ENCODE measurements at regions not wholly inside any gene's neighbourhood (a gene's known extent, or its start where the extent isn't known, plus 50 kb on each side); places are given as distances from the start of the nearest gene placed in this dataset.

DNA sequence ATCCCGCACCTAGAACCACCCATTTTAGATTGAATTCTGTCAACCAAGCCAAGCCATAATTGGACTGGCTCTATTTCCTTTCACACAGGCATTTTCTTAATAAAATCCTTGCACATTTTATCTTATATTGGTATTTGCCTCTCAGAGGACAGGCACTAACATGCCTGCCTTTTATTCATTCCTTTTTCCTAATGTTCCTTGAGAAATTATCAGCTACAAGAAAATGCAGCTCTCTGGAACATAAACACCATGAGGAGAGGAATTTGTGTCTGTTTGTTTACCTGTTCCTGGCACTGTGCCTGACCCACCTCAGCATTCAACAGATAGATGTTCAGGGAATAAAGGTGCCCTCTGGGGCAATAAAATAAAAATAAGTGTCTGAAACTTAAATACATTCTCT lies 116.2 kb downstream of the PDHA2 start (continued):
- TF ChIP-seq, protein P1, sequence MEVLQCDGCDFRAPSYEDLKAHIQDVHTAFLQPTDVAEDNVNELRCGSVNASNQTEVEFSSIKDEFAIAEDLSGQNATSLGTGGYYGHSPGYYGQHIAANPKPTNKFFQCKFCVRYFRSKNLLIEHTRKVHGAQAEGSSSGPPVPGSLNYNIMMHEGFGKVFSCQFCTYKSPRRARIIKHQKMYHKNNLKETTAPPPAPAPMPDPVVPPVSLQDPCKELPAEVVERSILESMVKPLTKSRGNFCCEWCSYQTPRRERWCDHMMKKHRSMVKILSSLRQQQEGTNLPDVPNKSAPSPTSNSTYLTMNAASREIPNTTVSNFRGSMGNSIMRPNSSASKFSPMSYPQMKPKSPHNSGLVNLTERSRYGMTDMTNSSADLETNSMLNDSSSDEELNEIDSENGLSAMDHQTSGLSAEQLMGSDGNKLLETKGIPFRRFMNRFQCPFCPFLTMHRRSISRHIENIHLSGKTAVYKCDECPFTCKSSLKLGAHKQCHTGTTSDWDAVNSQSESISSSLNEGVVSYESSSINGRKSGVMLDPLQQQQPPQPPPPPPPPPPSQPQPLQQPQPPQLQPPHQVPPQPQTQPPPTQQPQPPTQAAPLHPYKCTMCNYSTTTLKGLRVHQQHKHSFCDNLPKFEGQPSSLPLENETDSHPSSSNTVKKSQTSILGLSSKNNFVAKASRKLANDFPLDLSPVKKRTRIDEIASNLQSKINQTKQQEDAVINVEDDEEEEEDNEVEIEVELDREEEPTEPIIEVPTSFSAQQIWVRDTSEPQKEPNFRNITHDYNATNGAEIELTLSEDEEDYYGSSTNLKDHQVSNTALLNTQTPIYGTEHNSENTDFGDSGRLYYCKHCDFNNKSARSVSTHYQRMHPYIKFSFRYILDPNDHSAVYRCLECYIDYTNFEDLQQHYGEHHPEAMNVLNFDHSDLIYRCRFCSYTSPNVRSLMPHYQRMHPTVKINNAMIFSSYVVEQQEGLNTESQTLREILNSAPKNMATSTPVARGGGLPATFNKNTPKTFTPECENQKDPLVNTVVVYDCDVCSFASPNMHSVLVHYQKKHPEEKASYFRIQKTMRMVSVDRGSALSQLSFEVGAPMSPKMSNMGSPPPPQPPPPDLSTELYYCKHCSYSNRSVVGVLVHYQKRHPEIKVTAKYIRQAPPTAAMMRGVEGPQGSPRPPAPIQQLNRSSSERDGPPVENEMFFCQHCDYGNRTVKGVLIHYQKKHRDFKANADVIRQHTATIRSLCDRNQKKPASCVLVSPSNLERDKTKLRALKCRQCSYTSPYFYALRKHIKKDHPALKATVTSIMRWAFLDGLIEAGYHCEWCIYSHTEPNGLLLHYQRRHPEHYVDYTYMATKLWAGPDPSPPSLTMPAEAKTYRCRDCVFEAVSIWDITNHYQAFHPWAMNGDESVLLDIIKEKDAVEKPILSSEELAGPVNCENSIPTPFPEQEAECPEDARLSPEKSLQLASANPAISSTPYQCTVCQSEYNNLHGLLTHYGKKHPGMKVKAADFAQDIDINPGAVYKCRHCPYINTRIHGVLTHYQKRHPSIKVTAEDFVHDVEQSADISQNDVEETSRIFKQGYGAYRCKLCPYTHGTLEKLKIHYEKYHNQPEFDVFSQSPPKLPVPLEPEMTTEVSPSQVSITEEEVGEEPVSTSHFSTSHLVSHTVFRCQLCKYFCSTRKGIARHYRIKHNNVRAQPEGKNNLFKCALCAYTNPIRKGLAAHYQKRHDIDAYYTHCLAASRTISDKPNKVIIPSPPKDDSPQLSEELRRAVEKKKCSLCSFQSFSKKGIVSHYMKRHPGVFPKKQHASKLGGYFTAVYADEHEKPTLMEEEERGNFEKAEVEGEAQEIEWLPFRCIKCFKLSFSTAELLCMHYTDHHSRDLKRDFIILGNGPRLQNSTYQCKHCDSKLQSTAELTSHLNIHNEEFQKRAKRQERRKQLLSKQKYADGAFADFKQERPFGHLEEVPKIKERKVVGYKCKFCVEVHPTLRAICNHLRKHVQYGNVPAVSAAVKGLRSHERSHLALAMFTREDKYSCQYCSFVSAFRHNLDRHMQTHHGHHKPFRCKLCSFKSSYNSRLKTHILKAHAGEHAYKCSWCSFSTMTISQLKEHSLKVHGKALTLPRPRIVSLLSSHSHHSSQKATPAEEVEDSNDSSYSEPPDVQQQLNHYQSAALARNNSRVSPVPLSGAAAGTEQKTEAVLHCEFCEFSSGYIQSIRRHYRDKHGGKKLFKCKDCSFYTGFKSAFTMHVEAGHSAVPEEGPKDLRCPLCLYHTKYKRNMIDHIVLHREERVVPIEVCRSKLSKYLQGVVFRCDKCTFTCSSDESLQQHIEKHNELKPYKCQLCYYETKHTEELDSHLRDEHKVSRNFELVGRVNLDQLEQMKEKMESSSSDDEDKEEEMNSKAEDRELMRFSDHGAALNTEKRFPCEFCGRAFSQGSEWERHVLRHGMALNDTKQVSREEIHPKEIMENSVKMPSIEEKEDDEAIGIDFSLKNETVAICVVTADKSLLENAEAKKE (CRISPR knock-in tag; IDR thresholded peaks at IDR 0.05), result no peak
- TF ChIP-seq, protein P2, sequence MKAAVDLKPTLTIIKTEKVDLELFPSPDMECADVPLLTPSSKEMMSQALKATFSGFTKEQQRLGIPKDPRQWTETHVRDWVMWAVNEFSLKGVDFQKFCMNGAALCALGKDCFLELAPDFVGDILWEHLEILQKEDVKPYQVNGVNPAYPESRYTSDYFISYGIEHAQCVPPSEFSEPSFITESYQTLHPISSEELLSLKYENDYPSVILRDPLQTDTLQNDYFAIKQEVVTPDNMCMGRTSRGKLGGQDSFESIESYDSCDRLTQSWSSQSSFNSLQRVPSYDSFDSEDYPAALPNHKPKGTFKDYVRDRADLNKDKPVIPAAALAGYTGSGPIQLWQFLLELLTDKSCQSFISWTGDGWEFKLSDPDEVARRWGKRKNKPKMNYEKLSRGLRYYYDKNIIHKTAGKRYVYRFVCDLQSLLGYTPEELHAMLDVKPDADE (IDR thresholded peaks at IDR 0.05), result no peak

DNA sequence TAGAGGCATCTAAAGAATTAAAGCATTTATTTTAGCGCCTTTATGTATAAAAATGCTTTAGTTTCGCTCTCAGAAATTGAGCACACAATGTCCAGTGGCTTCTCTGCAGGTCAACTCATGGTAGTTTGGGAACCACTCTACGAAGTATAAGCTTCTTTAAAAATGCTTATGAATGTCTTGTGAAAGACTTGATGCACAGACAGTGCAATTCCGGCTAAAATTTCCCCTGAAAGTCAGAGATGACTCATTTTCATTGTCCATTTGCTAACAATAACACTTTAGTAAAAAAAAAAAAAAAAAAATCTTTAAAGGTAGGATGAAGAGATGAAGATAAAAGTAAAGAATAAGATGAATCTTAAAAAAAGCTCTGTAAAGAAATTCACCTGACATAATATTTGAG lies 117.2 kb downstream of the PDHA2 start:
- Histone ChIP-seq H3K79me2 (replicated peaks; ENCODE audit: insufficient read depth) (no peaks in the 10 kb centered on the region), H3K4me2 (no peak overlapping the region), H3K4me3 (no peak overlapping the region), H3K9me2 (ENCODE audit: insufficient read depth) (peaks cover 20% of the 10 kb centered on the region; the same call in 1 of the 2 replicates), H4K20me1 (replicated peaks; ENCODE audit: insufficient read depth) (no peaks in the 10 kb centered on the region), H3K27ac (ENCODE audit: low read depth) (no peak overlapping the region), H2AFZ (no peak overlapping the region), H3K4me1 (ENCODE audit: insufficient read depth) (no peaks in the 10 kb centered on the region), H3F3A (replicated peaks; ENCODE audit: low read depth) (no peaks in the 10 kb centered on the region), H3K36me3 (ENCODE audit: insufficient read depth) (no peaks in the 10 kb centered on the region), H3K27me3 (ENCODE audit: insufficient read depth) (no peaks in the 10 kb centered on the region)
- H3K4me1 Mint-ChIP-seq, result peaks cover 4% of the 10 kb centered on the region; the same call in 2 of the 3 replicates
- no peak overlapping the region for H3K27ac Mint-ChIP-seq
- H3K9me3 Mint-ChIP-seq, result peaks cover 7% of the 10 kb centered on the region; the same call in 2 of the 3 replicates
- no peak overlapping the region for H3K4me3 Mint-ChIP-seq
- peaks cover 7% of the 10 kb centered on the region; the same call in 1 of the 3 replicates for H3K36me3 Mint-ChIP-seq (ENCODE audit: low read depth)
- H3K27me3 Mint-ChIP-seq (ENCODE audit: insufficient read depth, low read depth, poor library complexity), result no peaks in the 10 kb centered on the region
- no peak for ATAC-seq
- no peak for DNase-seq (ENCODE audit: low spot score)
- no peak for TF ChIP-seq JUNB (IDR thresholded peaks at IDR 0.05; ENCODE audit: unreplicated experiment)
- TF ChIP-seq CREB1 (CRISPR knock-in tag; IDR thresholded peaks at IDR 0.05; ENCODE audit: low read depth), result no peak
- no peak for TF ChIP-seq NANOG (IDR thresholded peaks at IDR 0.05; ENCODE audit: borderline replicate concordance)
- TF ChIP-seq, protein P2 (IDR thresholded peaks at IDR 0.05), result no peak
- no peak for TF ChIP-seq ZNF331 (CRISPR knock-in tag; IDR thresholded peaks at IDR 0.05; ENCODE audit: low read depth)
- TF ChIP-seq POLR2AphosphoS5 (IDR thresholded peaks at IDR 0.05; ENCODE audit: low read depth), result no peak
- no peak for TF ChIP-seq STAT1 (IDR thresholded peaks at IDR 0.05; ENCODE audit: unreplicated experiment)
- TF ChIP-seq ZNF114 (CRISPR knock-in tag; IDR thresholded peaks at IDR 0.05), result no peak
- TF ChIP-seq, protein P3, sequence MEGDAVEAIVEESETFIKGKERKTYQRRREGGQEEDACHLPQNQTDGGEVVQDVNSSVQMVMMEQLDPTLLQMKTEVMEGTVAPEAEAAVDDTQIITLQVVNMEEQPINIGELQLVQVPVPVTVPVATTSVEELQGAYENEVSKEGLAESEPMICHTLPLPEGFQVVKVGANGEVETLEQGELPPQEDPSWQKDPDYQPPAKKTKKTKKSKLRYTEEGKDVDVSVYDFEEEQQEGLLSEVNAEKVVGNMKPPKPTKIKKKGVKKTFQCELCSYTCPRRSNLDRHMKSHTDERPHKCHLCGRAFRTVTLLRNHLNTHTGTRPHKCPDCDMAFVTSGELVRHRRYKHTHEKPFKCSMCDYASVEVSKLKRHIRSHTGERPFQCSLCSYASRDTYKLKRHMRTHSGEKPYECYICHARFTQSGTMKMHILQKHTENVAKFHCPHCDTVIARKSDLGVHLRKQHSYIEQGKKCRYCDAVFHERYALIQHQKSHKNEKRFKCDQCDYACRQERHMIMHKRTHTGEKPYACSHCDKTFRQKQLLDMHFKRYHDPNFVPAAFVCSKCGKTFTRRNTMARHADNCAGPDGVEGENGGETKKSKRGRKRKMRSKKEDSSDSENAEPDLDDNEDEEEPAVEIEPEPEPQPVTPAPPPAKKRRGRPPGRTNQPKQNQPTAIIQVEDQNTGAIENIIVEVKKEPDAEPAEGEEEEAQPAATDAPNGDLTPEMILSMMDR (conservative IDR thresholded peaks at IDR 0.05; ENCODE audit: low read depth in 2 of 2), result no peak
- no peak for TF ChIP-seq EZH2 (IDR thresholded peaks at IDR 0.05; ENCODE audit: low read depth, unreplicated experiment)

Data from GM23338 (cell line).